ENCODE measurements at regions not wholly inside any gene's neighbourhood (a gene's known extent, or its start where the extent isn't known, plus 50 kb on each side); places are given as distances from the start of the nearest gene placed in this dataset.
"Not testable (repeated sequence)": the region's sequence is repeated elsewhere in the genome, so short reads cannot be mapped to it uniquely, and the experiment has no call there.

DNA sequence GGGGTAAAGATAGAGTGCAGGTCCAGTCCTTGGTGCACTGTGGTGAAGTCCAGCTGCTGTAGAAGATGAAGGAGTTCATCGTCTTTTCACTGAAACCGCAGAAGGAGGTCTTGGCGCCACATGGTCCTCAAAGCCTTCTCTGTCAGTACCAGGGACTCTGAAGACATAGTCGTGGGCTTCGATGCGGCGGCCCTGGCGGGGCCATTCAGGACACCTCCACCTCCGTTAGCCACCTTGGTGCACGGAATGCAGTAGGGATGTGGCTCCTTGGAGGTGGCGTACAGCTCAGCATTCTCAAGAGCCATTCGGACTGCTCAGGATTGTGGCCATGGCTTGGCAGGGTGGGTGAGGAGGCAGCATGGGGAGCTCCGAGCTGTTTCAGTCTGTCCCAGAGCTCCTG lies 418.8 kb downstream of the SUCLG1 start:
- DNase-seq, result no peak

DNA sequence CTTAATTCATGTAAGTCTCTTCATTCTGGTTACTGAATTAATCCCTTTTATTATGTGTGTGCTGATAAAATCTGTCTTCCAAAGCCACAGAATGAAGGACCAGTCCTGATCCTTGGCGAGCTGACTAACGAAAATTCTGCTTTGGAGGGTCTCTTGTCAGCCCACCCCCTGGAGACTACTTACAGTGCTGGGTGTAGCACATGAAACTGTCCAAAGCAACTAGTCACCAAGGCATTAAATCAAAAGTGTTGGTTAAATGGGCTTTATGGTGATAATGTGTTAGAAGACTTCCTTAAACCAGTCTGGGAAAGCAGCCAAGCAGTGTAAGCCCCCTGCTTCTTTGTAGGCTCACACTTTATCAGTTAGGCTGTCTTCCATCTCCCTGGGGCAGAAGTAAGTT lies 420.2 kb downstream of the SUCLG1 start:
- DNase-seq, result no peak

DNA sequence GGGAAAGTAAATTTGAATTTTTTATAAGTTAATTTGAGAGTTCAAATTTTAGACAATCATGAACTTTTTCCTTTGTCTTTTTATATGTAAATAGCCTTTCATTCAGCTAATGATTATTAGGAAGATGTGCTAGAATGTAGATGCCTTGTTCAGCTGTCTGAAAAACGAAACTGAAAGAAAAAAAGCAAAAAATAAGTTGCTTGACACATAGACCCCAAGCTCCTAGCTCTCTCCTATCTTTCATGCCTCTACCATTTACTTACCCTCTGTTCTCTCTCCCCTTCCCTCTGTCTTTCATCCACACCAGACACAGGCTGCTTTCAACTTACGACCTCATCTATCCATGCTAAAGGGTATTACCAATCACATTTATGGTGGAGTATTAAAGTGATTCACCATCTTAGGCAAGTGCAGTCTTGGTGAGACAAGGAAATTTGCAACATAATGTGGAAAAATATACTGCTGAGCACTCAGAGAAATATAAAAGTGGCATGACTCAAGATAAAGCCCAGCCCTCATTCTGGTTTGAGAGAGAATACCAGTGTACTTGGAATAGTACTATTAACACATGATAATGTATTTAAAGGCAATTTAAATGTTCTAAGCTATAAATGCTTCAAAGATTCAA lies 425.6 kb downstream of the SUCLG1 start:
- no peak for DNase-seq

DNA sequence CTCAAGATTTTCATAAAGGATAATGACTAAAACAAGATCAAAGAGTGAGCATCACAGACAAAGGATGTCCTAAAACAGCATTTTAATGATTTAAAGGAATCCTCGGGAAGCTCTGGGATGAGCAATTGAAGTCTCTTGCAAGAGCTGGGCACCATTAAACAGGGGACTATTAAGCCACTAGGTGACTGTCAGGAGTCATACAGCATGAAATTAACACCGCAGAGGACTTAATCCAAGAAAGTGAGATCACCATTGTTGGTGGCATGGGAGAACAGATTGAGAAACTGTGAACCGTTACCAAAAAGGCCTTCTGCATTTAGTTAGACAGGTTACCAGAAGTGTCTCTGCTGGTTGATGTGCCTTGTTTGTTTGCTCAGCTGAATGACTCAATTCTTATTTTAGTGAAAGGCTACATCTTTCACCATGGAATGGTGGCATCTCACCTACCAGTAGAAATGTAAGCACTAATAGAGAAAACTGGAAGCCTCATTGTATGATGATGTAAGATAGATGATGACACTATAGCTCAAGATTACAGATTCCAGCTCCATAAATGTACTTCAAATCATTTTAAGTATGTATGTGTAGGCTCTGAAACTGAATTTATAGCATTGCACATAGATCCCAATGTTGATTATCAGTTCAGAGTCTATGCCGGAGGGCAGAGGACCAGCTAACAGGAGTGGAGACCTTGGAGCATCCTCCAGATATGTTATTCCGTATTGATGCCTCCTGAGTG lies 427.6 kb downstream of the SUCLG1 start:
- no peak for DNase-seq

DNA sequence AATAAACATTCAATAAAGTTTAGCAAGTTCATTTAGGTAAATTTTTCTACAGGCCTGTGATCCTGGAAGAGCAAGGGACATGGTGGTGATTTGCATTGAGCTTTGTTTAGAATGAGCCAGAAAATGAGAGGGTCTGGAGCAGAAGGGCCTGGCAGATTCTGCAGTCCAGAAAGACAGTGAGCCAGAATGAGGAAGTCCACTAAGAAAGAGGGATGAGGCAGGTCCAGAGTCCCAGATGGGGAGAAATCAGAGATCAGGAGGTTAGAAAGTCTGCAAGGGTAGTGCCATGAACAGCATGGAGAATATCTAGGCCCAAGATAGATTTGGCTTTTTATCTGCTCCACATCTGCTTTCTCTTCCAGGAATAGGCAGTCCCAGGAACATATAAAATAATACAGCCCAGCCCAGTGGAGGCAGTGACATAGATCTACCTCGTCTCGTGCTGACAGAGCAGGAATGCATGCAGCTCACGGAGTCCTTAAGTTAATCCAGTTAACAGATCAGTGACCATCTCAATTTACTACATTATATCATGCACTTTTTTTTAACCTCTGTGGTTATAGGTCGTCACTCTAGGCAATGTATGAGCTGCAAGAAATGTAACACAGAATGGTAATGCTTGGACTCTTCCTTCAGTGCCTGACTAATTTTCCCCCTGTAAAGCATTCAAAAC lies 429.0 kb downstream of the SUCLG1 start:
- no peak for DNase-seq

DNA sequence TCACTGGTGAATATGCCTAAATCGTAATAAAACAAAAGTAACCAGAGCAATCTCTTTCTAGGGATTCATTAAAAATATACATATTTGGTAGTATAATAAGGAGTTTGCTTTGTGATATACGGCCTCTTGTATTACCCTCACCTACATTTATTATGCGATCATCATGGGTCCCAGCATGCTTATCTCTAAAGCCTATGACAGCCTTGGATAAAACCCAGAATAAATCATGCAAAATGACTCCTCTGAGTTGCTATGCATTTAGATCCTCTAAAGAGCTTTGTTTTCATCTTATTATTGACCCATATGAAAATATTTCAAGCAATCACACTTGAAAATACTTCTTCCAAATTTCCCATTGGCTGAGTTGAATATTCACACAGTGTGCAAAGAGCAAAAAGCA lies 432.3 kb downstream of the SUCLG1 start:
- DNase-seq, result no peak

DNA sequence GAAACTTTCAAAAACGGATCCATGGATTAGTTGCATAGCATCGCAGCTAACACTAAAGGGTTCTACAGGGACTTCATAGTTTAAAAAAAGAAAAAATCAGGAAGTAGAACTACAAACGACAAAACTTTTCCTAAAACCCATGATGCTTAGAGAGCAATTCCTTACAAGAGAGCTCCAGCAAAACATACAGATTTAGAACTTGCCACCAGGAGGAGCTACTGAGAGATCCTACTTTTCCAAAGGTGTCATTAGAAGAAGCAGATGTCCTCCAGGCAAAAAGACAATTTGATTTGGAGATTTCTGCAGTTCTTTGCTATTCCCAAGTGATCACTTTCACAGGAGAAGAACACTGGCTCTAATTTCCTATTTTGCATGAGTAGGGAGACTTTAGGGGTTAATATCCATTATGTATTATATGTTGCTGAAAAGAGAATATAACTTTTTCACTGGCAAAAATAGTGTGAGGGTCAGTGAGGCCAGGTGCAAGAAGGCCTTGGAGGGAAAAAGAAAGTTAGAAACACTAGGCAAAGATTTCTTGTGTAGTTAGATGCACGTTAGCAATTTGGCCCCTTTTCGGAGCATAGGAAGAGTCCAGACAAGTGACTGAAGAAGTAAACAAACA lies 436.2 kb downstream of the SUCLG1 start:
- peak in 1 of 5 donors; percentile 8 for DNase-seq

DNA sequence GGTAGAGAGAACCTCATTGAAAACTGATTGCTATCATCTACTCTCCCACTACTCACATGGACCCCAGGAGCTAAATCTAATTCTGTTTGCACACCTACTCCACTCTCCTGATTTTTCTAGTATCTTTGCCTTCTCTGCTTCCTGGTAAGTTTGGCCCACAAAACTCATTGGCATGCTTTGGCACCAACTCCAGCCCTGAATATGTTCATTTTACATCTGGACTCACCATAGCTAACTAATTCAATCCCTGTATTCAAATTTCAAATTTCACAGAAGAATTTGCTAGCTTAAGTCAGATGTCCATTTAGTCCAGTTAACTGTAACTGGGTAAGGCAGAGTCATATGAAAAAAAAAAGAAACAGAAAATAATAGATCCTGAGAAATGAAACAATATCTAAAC lies 442.1 kb downstream of the SUCLG1 start:
- DNase-seq, result no peak

DNA sequence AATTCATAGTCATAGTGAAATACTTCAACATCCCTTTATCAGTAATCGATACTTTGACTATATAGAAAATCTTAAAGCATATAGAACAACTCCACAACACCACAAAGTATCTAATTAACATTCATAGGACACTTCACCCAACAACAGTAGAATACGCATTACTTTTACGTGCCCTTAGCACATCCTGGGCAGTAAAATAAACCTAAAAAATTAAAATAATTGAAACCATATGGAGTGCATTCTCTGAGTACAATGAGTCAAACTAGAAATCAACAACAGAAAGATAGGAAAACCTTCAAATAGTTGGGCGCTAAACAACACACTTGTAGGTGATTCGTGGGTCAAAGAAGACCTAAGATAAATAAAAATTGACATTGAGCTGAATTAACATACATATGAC lies 442.9 kb downstream of the SUCLG1 start:
- DNase-seq, result no peak

DNA sequence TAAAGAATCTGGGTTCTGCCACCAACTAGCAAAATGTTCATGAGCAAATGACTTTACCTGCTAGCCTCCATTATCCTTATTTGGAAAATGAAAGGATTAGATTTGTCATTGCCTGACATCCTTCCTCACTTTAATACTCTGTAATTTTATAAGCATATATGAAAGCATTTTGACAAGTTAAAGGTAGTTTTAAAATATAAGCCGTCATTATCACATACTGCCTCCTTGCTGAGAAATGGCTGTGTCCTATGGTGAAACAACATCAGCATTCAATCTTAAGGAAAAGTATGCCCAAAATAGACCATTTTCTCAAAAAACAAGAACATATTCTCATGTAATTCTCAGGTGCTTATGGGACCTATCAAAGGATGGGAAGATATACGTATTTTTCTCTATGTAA lies 461.2 kb downstream of the SUCLG1 start:
- DNase-seq, result no peak

DNA sequence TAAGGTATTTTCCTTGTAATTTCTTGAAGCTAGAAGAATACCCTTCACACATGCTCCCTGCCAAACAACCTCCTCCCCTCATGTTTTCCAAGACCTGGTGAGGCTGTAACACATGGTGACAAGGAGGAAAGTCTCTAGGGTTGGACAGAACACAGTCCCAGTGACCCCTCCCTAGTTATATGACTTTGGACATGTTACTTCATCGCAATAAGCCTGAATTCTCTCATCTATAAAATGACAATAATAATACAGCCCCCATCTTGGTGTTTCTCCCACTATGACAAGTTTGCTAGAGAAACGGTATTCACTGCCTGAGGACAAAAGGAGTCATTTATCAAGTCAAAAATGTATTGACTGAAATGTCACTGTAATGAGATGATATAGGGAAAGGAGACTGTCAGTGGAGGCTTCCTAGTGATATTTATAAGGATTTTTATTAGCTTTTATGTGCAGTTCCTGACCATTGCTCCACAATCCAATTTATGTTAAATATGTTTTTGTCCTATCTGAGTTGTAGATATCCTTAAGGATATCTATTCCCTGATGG lies 464.4 kb downstream of the SUCLG1 start:
- DNase-seq, result no peak

DNA sequence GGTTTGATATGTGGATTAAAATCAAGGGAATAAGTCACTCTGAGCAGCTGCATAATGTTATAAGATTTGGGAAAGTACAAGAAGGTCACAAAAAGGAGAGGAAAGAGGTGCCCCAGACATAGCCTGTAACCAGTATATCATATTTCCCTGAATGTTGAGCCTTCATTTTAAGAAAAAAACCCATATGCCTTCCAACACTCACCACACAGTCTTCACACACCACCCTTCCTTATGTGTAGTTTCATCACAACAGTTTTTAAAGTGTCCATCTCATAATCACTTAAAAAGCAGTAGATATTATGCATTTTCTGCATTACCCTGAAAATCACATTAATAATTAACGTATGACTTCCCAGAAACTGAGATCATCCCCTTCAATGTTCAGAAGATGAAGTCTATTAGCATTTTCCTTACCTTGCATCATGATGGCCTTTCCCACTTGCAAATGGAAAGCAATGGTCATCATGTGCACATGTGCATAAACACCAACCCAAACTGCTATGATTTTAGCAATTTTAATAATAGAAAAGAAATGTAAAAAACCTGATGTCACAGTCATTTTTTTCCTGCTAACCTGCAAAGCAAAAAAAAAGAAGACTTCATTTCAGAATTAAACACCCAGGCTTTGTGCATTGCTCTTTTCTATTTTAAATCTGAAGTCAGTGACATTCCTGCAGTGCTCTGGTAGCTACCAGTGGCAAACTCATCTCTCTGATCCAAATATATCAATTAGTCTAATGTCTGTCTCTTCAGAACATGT lies 465.0 kb downstream of the SUCLG1 start:
- DNase-seq, result no peak

DNA sequence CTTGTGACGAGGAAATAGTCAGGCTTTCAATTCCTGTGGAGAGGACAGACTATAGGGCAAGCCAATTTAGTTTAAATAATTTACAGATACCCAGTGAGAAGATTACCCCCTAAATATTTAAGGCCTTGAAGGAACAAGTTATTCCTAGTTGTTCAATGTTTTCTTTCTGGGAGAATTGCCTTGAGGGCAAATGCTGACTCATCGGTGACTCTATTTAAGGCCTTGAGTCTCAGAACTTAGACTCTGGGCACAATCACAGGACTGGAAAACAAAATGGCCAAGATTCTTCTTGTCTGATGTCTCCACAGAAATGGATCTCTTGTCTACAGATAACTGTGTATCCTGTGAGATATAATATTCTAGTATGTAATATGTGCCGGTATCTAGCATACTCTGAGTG lies 467.1 kb downstream of the SUCLG1 start:
- no peak for DNase-seq

DNA sequence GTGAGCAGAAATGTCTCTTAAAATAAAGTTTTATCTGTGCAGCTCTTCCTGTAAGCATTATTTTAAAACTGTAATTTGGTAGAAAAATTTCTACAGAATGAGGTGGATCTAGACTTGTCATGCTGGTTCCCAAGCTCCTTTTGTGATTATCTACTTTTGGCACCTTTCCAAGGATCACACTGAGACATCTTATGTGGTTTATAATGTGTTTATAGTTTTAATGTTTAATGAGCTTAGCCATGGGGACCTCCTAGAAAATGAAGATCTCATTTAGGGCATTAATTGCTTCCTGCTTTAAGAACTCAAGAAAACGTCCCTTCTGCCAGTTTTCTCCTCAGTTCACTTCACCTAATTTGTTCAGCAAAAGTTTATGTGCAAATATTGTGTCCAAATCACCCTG lies 468.4 kb downstream of the SUCLG1 start:
- DNase-seq, result no peak

DNA sequence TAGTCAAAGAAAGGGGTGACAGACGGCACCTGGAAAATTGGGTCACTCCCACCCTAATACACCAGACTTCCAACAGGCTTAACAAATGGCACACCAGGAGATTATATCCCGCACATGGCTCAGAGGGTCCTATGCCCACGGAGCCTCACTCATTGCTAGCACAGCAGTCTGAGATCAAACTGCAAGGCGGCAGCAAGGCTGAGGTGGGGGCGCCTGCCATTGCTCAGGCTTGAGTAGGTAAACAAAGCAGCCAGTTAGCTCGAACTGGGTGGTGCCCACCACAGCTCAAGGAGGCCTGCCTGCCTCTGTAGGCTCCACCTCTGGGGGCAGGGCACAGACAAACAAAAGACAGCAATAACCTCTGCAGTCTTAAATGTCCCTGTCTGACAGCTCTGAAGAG lies 482.5 kb downstream of the SUCLG1 start:
- DNase-seq, result not testable (repeated sequence)

DNA sequence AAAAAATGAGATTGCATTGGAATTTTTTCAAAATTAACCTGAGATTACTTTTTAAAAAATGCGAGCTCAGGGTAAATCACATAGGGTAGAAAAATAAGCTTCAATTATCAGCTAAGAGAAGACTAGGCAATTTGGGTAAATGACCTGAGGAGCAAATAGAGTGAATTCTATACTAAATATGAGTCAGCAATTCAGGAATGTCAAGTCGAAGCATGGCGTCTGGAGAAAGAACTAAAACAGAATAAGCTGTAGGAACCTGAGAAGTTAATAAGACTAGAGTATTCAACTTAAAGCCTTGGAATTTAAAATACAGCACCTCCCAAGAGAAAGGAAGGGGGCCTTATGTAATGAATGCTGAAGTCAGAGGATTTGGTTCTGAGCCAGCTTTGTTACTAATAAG lies 487.0 kb downstream of the SUCLG1 start:
- no peak for DNase-seq

DNA sequence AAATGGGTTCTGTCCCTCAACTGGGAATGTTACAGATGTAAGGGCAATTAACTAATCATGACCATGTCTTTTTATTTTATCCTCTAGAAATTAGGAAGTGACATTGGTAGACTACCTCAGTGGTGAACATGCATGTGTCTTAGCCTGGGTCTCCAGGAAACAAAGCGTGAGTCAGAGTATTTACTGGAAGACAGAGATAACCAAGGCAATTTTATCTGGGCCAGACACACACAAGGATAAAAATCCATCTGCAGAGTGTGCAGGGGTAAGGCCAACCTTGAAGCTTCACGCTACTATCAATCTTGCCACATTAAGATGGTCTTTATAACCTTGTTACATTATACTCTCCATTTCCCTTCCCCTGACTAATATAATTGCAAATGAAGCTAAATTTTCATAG lies 487.5 kb downstream of the SUCLG1 start:
- no peak for DNase-seq

DNA sequence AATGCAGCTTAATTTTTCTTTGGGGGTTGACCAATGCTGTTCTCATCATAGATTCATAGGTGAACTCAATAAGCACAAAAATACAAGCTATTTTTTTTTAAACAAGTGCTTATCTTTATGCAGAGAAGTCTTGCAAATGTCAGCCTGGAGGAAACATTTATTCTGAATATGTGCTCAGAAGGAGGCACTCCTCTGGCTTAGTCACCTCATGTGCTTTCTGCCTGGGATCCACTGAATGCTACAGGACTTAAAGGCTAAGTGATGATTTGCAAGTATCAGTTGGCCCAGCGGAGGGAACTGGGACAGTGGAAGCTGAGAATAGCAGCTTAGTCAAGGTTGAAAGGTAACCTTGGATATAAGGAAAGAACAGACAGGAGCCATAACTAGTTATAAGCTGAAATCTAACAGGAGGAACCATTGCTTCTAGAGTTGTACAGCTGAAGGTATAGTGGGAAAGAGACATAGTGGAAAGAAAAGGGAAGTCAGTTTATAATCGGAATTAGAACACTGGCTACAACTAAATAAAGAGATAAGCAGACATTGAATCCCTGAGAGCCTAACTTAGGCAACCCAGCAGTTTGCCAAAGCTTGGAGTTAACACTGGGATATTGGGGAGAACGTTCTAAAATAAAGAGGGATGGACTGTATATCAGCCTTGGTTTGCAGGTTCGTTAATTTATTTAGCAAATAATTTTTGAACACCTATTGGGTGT lies 488.7 kb downstream of the SUCLG1 start:
- no peak for DNase-seq

DNA sequence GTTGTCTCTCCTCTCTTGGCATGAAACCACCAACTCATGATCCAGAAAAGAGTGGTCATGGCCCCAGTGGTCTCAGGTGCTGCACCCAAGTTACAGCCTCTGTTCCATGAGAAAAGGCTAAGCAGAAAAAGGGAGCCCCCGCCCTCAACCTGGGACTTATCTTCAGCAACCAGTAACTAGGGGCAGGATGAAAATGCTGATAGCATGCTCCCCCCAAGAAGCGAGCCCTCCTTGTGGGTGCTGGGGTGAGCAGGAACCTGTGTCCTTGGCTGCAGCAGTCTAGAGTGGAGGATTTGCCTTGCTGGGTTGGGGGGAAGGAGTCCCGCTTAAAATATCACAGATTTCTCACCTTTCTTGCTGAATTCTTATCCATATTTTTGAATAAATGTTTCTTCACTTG lies 490.0 kb downstream of the SUCLG1 start:
- DNase-seq, result no peak

DNA sequence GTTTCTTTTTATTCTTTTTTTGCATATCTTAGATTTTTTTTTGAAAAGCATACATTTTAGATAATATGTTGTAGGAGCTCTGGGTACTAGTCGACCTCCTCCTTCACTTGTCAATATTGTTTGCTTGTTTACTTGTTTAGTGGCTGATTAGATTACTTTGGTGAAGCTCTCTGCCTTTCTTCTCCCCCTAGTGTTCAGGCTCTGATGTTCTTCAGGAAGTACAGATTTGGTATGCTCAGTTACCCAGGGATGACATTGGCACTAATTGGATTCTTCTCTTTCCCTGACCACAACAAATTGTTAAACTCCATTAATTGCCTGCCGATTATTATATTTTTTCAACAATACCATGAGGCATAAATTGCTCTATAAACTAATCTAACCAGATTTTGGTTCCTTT lies 491.2 kb downstream of the SUCLG1 start:
- no peak for DNase-seq

DNA sequence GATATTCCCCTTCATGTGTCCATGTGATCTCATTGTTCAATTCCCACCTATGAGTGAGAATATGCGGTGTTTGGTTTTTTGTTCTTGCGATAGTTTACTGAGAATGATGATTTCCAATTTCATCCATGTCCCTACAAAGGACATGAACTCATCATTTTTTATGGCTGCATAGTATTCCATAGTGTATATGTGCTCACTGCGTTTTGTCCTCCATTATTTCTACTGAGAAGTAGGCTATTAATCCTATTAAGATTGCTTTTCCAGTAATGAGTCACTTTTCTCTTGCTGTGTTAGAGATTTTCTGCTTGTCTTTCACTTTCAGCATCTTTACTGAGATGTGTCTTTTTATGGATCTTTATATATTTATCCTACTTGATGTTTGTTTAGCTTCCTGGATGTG lies 492.1 kb downstream of the SUCLG1 start:
- DNase-seq, result not testable (repeated sequence)

DNA sequence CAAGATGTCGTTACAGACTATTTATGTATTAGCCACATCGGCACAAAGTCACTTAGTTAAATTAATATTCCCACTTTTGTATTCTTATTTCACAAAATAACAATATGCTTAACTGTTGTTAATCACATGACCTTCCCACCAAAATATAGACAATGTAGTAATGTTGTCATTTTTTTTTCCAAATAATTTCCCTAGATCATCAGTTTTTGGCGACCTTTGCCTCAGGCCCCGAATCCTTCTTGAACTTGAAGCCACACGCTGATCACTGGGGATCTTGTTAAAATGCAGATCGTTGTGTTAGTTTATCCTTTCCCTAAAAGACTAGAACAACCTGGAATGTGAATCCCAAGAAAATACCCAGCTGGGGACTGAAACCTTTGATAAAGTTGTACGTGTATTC lies 497.6 kb downstream of the SUCLG1 start:
- DNase-seq, result no peak

All from T-helper 1 cell (primary cell).